MM.1S (cell line): ENCODE measurements at regions not wholly inside any gene's neighbourhood (a gene's known extent, or its start where the extent isn't known, plus 50 kb on each side); places are given as distances from the start of the nearest gene placed in this dataset.

Source experiments
- DNase-seq: peaks from one replicate; pipeline ENCODE4 v3.0.0-alpha.2; 2015
- H2AFZ ChIP-seq: fragments of 300-600 bp; sonication (generic); 2 replicates; pipeline ENCODE4 v1.6.0; 2016; ENCODE audit warnings: antibody characterized with exemption, low read length
- H3F3A ChIP-seq: fragments of 300-600 bp; sonication (generic); 2 replicates; pipeline ENCODE4 v1.6.1; 2016; ENCODE audit warnings: mild to moderate bottlenecking, antibody characterized with exemption, low read length, moderate library complexity, mixed read lengths; ENCODE audit not compliant: insufficient read depth
- H3K27ac ChIP-seq: fragments of 300-600 bp; sonication (generic); 2 replicates; pipeline ENCODE4 v1.5.1; 2016; ENCODE audit warnings: mild to moderate bottlenecking, low read length
- H3K27me3 ChIP-seq: fragments of 300-600 bp; sonication (generic); replicated peaks from 2 replicates; pipeline ENCODE4 v1.6.0; 2016; ENCODE audit warnings: low read length; ENCODE audit not compliant: insufficient read depth
- H3K36me3 ChIP-seq: fragments of 300-600 bp; sonication (generic); replicated peaks from 2 replicates; pipeline ENCODE4 v1.6.1; 2016; ENCODE audit warnings: mild to moderate bottlenecking, low read length, mixed read lengths; ENCODE audit not compliant: insufficient read depth
- H3K4me1 ChIP-seq: fragments of 300-600 bp; sonication (generic); 2 replicates; pipeline ENCODE4 v1.6.1; 2016; ENCODE audit warnings: low read length, mixed read lengths
- H3K4me2 ChIP-seq: fragments of 300-600 bp; sonication (generic); 2 replicates; pipeline ENCODE4 v1.6.0; 2016; ENCODE audit warnings: low read depth, low read length
- H3K4me3 ChIP-seq: fragments of 300-600 bp; sonication (generic); 2 replicates; pipeline ENCODE4 v1.5.1; 2016; ENCODE audit warnings: low read length, mixed read lengths
- H3K79me2 ChIP-seq: fragments of 300-600 bp; sonication (generic); 2 replicates; pipeline ENCODE4 v1.6.1; 2016; ENCODE audit warnings: mixed run types, low read length, mixed read lengths
- H3K9ac ChIP-seq: fragments of 300-600 bp; sonication (generic); 2 replicates; pipeline ENCODE4 v1.6.1; 2016; ENCODE audit warnings: low read length, mixed read lengths
- H3K9me2 ChIP-seq: fragments of 300-600 bp; sonication (generic); replicated peaks from 2 replicates; pipeline ENCODE4 v1.6.1; 2016; ENCODE audit warnings: mild to moderate bottlenecking, low read length, mixed read lengths; ENCODE audit not compliant: insufficient read depth
- H3K9me3 ChIP-seq: fragments of 300-600 bp; sonication (generic); replicated peaks from 2 replicates; pipeline ENCODE4 v1.6.1; 2016; ENCODE audit warnings: mild to moderate bottlenecking, low read length, mixed read lengths; ENCODE audit not compliant: insufficient read depth
- H4K20me1 ChIP-seq: fragments of 300-600 bp; sonication (generic); 2 replicates; pipeline ENCODE4 v1.6.1; 2016; ENCODE audit warnings: mild to moderate bottlenecking, low read length, moderate library complexity, mixed read lengths; ENCODE audit not compliant: insufficient read depth
- CTCF ChIP-seq: fragments of 300-600 bp; sonication (generic); IDR thresholded peaks from 2 replicates; pipeline ENCODE4 v1.5.1; 2016; ENCODE audit warnings: antibody characterized with exemption, low read length, mixed read lengths
- EZH2 ChIP-seq: fragments of 300-600 bp; sonication (generic); optimal IDR thresholded peaks from 2 replicates; pipeline ENCODE3; 2017; ENCODE audit warnings: low read depth, mild to moderate bottlenecking, antibody characterized with exemption, low read length, mixed read lengths
- EZH2phosphoT487 ChIP-seq: fragments of 300-600 bp; sonication (generic); IDR thresholded peaks from 2 replicates; pipeline ENCODE4 v1.6.1; 2018; ENCODE audit warnings: antibody characterized with exemption, low read length

- H3K36me3 ChIP-seq, result no peaks in the 10 kb centered on the region
- no peak overlapping the region for H3K27ac ChIP-seq
These were observed 1265.7 kb downstream of the NCAM2 start for GRCh38 chr21:22263890-22264289.

DNA sequence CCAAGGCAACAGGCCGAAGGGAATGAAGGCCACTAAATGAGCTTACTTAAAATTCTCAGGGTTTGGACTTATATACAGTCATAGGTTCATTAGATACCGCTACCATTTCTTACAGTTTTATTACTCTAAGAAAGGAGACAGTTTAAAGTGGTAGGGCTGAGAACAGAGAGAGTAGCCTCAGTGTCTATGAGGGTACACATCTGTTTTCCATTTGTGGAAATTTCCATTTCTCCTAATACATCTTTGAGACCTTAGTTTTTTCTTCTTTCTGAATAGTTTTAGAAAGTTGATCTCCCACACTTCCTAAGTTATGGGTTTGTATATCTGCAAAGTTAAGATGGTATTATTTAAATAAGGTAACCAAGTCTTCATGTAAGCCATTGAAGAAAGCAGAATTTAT, 1279.1 kb downstream of the NCAM2 start:
- Histone ChIP-seq H3K4me2 (no peak overlapping the region), H3K79me2 (no peaks in the 10 kb centered on the region), H3K4me3 (no peak overlapping the region), H3K9ac (no peak overlapping the region), H3K9me3 (no peaks in the 10 kb centered on the region), H4K20me1 (no peaks in the 10 kb centered on the region), H3K9me2 (no peaks in the 10 kb centered on the region), H3K4me1 (no peaks in the 10 kb centered on the region), H3K27ac (no peak overlapping the region), H3K27me3 (no peaks in the 10 kb centered on the region), H3F3A (no peaks in the 10 kb centered on the region), H2AFZ (no peak overlapping the region), H3K36me3 (no peaks in the 10 kb centered on the region)
- no peak for DNase-seq
- TF ChIP-seq EZH2 (no peak), CTCF (no peak), EZH2phosphoT487 (no peak)

More at GRCh38 chr21:22263890-22264289, 1265.7 kb downstream of the NCAM2 start:
- DNase-seq, result no peak
- TF ChIP-seq EZH2phosphoT487 (no peak), CTCF (no peak), EZH2 (no peak)
- Histone ChIP-seq H3K79me2 (no peaks in the 10 kb centered on the region), H3K4me2 (no peak overlapping the region), H4K20me1 (no peaks in the 10 kb centered on the region), H3K27me3 (no peaks in the 10 kb centered on the region), H3K4me1 (no peaks in the 10 kb centered on the region), H3F3A (no peaks in the 10 kb centered on the region), H3K9ac (no peak overlapping the region), H2AFZ (no peak overlapping the region), H3K4me3 (no peak overlapping the region), H3K9me3 (no peaks in the 10 kb centered on the region), H3K9me2 (no peaks in the 10 kb centered on the region)

DNA sequence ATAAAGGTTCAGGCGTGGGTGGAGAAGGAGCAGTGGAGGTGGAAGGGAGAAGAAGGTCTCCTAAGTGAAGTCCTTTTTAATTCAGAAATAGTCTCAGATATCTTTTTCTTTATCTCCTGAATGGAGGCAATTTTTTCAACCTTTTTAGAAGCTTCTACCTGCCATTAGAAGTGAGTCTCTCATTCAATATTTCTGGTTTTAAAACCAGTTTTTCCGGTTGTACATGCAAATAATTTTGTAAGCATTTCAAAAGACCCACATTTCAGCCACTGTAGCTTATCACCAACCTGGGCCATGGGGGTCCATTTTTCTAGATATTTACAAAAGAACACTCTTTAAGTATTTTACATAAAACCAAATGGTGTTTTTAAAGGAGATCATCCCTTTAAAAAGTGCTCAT, 1280.2 kb downstream of the NCAM2 start:
- Histone ChIP-seq H4K20me1 (no peaks in the 10 kb centered on the region), H3K9me3 (no peaks in the 10 kb centered on the region), H3K9ac (no peak overlapping the region), H3K27ac (no peak overlapping the region), H3K36me3 (no peaks in the 10 kb centered on the region), H3K4me3 (no peak overlapping the region), H3K4me1 (no peaks in the 10 kb centered on the region), H3K9me2 (no peaks in the 10 kb centered on the region), H3F3A (no peaks in the 10 kb centered on the region), H3K4me2 (no peak overlapping the region), H2AFZ (no peak overlapping the region), H3K27me3 (no peaks in the 10 kb centered on the region), H3K79me2 (no peaks in the 10 kb centered on the region)
- no peak for TF ChIP-seq CTCF
- TF ChIP-seq EZH2phosphoT487, result no peak
- TF ChIP-seq EZH2, result no peak
- no peak for DNase-seq
